H9 (cell line): ENCODE measurements at regions not wholly inside any gene's neighbourhood (a gene's known extent, or its start where the extent isn't known, plus 50 kb on each side); places are given as distances from the start of the nearest gene placed in this dataset.

Experiments
- DNase-seq: peaks from one replicate; pipeline ENCODE4 v3.0.0-alpha.2; 2017
- H2AFZ ChIP-seq: one replicate; pipeline ENCODE4 v1.6.1; 2013; ENCODE audit warnings: mild to moderate bottlenecking, low read length, control low read depth, moderate library complexity
- H2AK5ac ChIP-seq: 2 replicates; pipeline ENCODE4 v1.6.1; 2013; ENCODE audit warnings: low read length, control low read depth, mixed read lengths; ENCODE audit not compliant: insufficient read length
- H2BK120ac ChIP-seq: one replicate; pipeline ENCODE4 v1.6.1; 2013; ENCODE audit warnings: low read depth, mild to moderate bottlenecking, low read length, control low read depth, inconsistent platforms; ENCODE audit not compliant: poor library complexity, severe bottlenecking
- H2BK12ac ChIP-seq: 2 replicates; pipeline ENCODE4 v1.6.1; 2013; ENCODE audit warnings: low read length, control low read depth, mixed read lengths, low read depth; ENCODE audit not compliant: insufficient read length
- H2BK15ac ChIP-seq: 2 replicates; pipeline ENCODE4 v1.6.1; 2013; ENCODE audit warnings: low read depth, low read length, control low read depth
- H2BK20ac ChIP-seq: one replicate; pipeline ENCODE4 v1.6.1; 2013; ENCODE audit warnings: low read depth, mild to moderate bottlenecking, low read length, control low read depth, inconsistent platforms; ENCODE audit not compliant: poor library complexity, severe bottlenecking
- H2BK5ac ChIP-seq: 2 replicates; pipeline ENCODE4 v1.6.1; 2013; ENCODE audit warnings: low read length, control low read depth, mixed read lengths; ENCODE audit not compliant: insufficient read length
- H3K14ac ChIP-seq: 2 replicates; pipeline ENCODE4 v1.6.1; 2013; ENCODE audit warnings: low read length, control low read depth; ENCODE audit not compliant: insufficient read depth
- H3K18ac ChIP-seq: 2 replicates; pipeline ENCODE4 v1.6.1; 2013; ENCODE audit warnings: low read depth, mild to moderate bottlenecking, mixed read lengths, low read length, control low read depth; ENCODE audit not compliant: insufficient read length
- H3K23ac ChIP-seq: 2 replicates; pipeline ENCODE4 v1.6.1; 2013; ENCODE audit warnings: low read length, control low read depth, mixed read lengths, low read depth; ENCODE audit not compliant: insufficient read length
- H3K23me2 ChIP-seq: 2 replicates; pipeline ENCODE4 v1.6.1; 2013; ENCODE audit warnings: low read depth, mild to moderate bottlenecking, mixed read lengths, low read length, control low read depth; ENCODE audit not compliant: insufficient read length, poor library complexity, severe bottlenecking
- H3K27ac ChIP-seq: 2 replicates; pipeline ENCODE4 v1.5.1; 2013; ENCODE audit warnings: low read length, control low read depth, mixed read lengths, low read depth; ENCODE audit not compliant: insufficient read length
- H3K27me3 ChIP-seq: 2 replicates; pipeline ENCODE4 v1.6.1; 2013; ENCODE audit warnings: low read length, control low read depth, inconsistent platforms; ENCODE audit not compliant: insufficient read depth
- H3K4ac ChIP-seq: 2 replicates; pipeline ENCODE4 v1.6.1; 2013; ENCODE audit warnings: low read depth, mild to moderate bottlenecking, control low read depth, inconsistent platforms, low read length, moderate library complexity
- H3K4me1 ChIP-seq: 2 replicates; pipeline ENCODE4 v1.6.1; 2013; ENCODE audit warnings: low read length, control low read depth, inconsistent platforms; ENCODE audit not compliant: insufficient read depth
- H3K4me2 ChIP-seq: 2 replicates; pipeline ENCODE4 v1.6.1; 2013; ENCODE audit warnings: low read length, control low read depth, mixed read lengths; ENCODE audit not compliant: insufficient read length, insufficient read depth
- H3K56ac ChIP-seq: 2 replicates; pipeline ENCODE4 v1.6.1; 2013; ENCODE audit warnings: low read depth, mild to moderate bottlenecking, mixed read lengths, low read length, control low read depth; ENCODE audit not compliant: insufficient read length
- H3K79me1 ChIP-seq: 2 replicates; pipeline ENCODE4 v1.6.1; 2013; ENCODE audit warnings: low read depth, mild to moderate bottlenecking, moderate library complexity, low read length, control low read depth, inconsistent platforms; ENCODE audit not compliant: insufficient read depth, poor library complexity, severe bottlenecking
- H3K79me2 ChIP-seq: 2 replicates; pipeline ENCODE4 v1.6.1; 2013; ENCODE audit warnings: low read length, control low read depth, inconsistent platforms; ENCODE audit not compliant: insufficient read depth
- H3K9ac ChIP-seq: 2 replicates; pipeline ENCODE4 v1.6.1; 2013; ENCODE audit warnings: low read length, control low read depth, mixed read lengths; ENCODE audit not compliant: insufficient read length; ENCODE audit errors: extremely low read depth
- H3K9me3 ChIP-seq: one replicate; pipeline ENCODE4 v1.6.1; 2013; ENCODE audit warnings: low read depth, low read length, inconsistent platforms; ENCODE audit not compliant: control insufficient read depth
- H3T11ph ChIP-seq: one replicate; pipeline ENCODE4 v1.6.1; 2013; ENCODE audit warnings: mild to moderate bottlenecking, low read length, control low read depth, inconsistent platforms
- H4K20me1 ChIP-seq: one replicate; pipeline ENCODE4 v1.6.1; 2013; ENCODE audit not compliant: control insufficient read depth, insufficient read length, insufficient read depth
- H4K5ac ChIP-seq: 2 replicates; pipeline ENCODE4 v1.6.1; 2013; ENCODE audit warnings: low read depth, mild to moderate bottlenecking, mixed read lengths, low read length, control low read depth; ENCODE audit not compliant: insufficient read length
- H4K8ac ChIP-seq: replicated peaks from 2 replicates; pipeline ENCODE4 v1.6.1; 2013; ENCODE audit warnings: low read length, control low read depth, mixed read lengths, low read depth; ENCODE audit not compliant: insufficient read length
- H4K91ac ChIP-seq: 2 replicates; pipeline ENCODE4 v1.6.1; 2013; ENCODE audit warnings: low read depth, mild to moderate bottlenecking, moderate library complexity, mixed read lengths, low read length, control low read depth; ENCODE audit not compliant: insufficient read length
- H3K27ac Mint-ChIP-seq, 3 experiments: 2 replicates in 2 of 3; 3 replicates in 1 of 3; pipeline ENCODE4 v1.8.0; 2020 to 2021; ENCODE audit warnings: mixed read lengths in 3 of 3, mild to moderate bottlenecking in 1 of 3, moderate library complexity in 1 of 3
- H3K27me3 Mint-ChIP-seq: 2 replicates; pipeline ENCODE4 v1.8.0; 2021; ENCODE audit warnings: low read depth, mild to moderate bottlenecking, moderate library complexity, mixed read lengths
- H3K36me3 Mint-ChIP-seq, 3 experiments: 2 replicates in 2 of 3; 3 replicates in 1 of 3; pipeline ENCODE4 v1.8.0; 2020 to 2021; ENCODE audit warnings: low read depth in 3 of 3, mixed read lengths in 3 of 3; ENCODE audit not compliant: insufficient read depth in 1 of 3
- H3K4me1 Mint-ChIP-seq, 2 experiments: 2 replicates each; pipeline ENCODE4 v1.8.0; 2020; ENCODE audit warnings: mixed read lengths in 2 of 2
- H3K4me3 Mint-ChIP-seq, 2 experiments: 2 replicates in 1 of 2; 3 replicates in 1 of 2; pipeline ENCODE4 v1.8.0; 2020 to 2021; ENCODE audit warnings: mild to moderate bottlenecking in 2 of 2, mixed read lengths in 2 of 2, moderate library complexity in 1 of 2
- H3K9me3 Mint-ChIP-seq, 2 experiments: 2 replicates in 1 of 2; 3 replicates in 1 of 2; pipeline ENCODE4 v1.8.0; 2020; ENCODE audit warnings: mild to moderate bottlenecking in 2 of 2, mixed read lengths in 2 of 2, moderate library complexity in 1 of 2
- WGBS: extraction: QIAGEN DNeasy Blood & Tissue Kit; methylation state at CpG from one replicate; pipeline ENCODE4 v1.1.7; 2013; ENCODE audit warnings: missing lambda C conversion rate, low lambda C conversion rate, mixed read lengths; ENCODE audit not compliant: insufficient read length; ENCODE audit errors: extremely low coverage; 5-methylcytosine and 5-hydroxymethylcytosine counted together
- TF ChIP-seq, protein P1 (sequence below): fragments of 200-600 bp; sonication (generic); conservative IDR thresholded peaks from 3 replicates; pipeline ENCODE4 v1.8.0; 2021; ENCODE audit warnings: antibody characterized with exemption, mild to moderate bottlenecking

DNA sequence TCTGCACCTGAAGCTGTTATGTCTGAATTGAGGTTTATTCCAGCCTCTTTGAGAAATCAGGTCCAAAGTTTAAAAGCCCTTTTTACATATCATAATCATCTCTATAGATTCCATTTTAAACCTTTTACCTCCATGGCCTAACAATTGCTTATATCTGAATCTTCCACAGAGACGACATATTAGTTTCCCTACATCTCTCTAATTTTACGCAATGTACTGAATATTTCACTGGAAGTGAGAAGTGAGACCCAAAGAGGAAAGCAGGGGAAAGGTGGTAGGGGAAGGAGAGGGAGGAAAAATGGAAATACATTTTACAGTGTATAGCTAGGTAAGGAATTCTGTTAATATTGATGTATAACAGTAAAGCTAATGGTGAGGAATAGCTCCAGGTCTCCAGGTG, 189.6 kb downstream of the MZT1 start:
- Histone ChIP-seq H3K9ac (no peak overlapping the region), H4K5ac (no peak overlapping the region), H3K4ac (no peak overlapping the region), H3K4me2 (no peak overlapping the region), H4K20me1 (no peaks in the 10 kb centered on the region), H3K14ac (no peak overlapping the region), H2BK120ac (no peak overlapping the region), H3K23me2 (no peaks in the 10 kb centered on the region), H4K8ac (no peak overlapping the region), H3K23ac (no peak overlapping the region), H2BK5ac (no peak overlapping the region), H3K27ac (no peak overlapping the region), H2AK5ac (no peak overlapping the region), H3T11ph (no peak overlapping the region), H3K18ac (no peak overlapping the region), H3K79me2 (no peaks in the 10 kb centered on the region), H2BK20ac (no peak overlapping the region), H3K4me1 (no peaks in the 10 kb centered on the region), H3K79me1 (no peaks in the 10 kb centered on the region), H2AFZ (no peak overlapping the region), H3K9me3 (no peaks in the 10 kb centered on the region), H3K56ac (no peak overlapping the region), H3K27me3 (no peaks in the 10 kb centered on the region), H2BK15ac (no peak overlapping the region), H4K91ac (no peak overlapping the region), H2BK12ac (no peak overlapping the region)
- TF ChIP-seq, protein P1, sequence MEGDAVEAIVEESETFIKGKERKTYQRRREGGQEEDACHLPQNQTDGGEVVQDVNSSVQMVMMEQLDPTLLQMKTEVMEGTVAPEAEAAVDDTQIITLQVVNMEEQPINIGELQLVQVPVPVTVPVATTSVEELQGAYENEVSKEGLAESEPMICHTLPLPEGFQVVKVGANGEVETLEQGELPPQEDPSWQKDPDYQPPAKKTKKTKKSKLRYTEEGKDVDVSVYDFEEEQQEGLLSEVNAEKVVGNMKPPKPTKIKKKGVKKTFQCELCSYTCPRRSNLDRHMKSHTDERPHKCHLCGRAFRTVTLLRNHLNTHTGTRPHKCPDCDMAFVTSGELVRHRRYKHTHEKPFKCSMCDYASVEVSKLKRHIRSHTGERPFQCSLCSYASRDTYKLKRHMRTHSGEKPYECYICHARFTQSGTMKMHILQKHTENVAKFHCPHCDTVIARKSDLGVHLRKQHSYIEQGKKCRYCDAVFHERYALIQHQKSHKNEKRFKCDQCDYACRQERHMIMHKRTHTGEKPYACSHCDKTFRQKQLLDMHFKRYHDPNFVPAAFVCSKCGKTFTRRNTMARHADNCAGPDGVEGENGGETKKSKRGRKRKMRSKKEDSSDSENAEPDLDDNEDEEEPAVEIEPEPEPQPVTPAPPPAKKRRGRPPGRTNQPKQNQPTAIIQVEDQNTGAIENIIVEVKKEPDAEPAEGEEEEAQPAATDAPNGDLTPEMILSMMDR: no peak
- Mint-ChIP-seq H3K27me3 (peaks cover 25% of the 10 kb centered on the region), H3K4me3 (no peak overlapping the region), H3K4me1 (peaks cover 6 to 12% of the 10 kb centered on the region in 2 experiments), H3K9me3 (no peaks in the 10 kb centered on the region; a peak in 1 of 5 replicates), H3K36me3 (no peaks in the 10 kb centered on the region; a peak in 1 of 7 replicates), H3K27ac (no peak overlapping the region)
- WGBS: no CpG with 5 or more reads among the region's 2 CpGs
- no peak for DNase-seq
